Right atrium auricular region (tissue), 2 donors: ENCODE measurements at regions not wholly inside any gene's neighbourhood (a gene's known extent, or its start where the extent isn't known, plus 50 kb on each side); places are given as distances from the start of the nearest gene placed in this dataset.

Experiments used
- DNase-seq: peaks from one replicate; pipeline ENCODE4 v3.0.0-alpha.2; 2019; ENCODE audit warnings: low spot score
- H3K27ac ChIP-seq, 2 donors: fragments of 200-600 bp; sonication (generic); 1 replicate in 1 of 2; 2 replicates in 1 of 2; pipeline ENCODE4 v1.5.1; 2016 to 2019
- H3K27me3 ChIP-seq, 2 donors: fragments of 200-600 bp; sonication (generic); one replicate each; pipeline versions ENCODE4 v1.5.1 to v1.6.0; 2017 to 2019
- H3K36me3 ChIP-seq: fragments of 200-600 bp; sonication (generic); one replicate; pipeline ENCODE4 v1.5.1; 2016
- H3K4me1 ChIP-seq, 2 donors: fragments of 200-600 bp; sonication (generic); one replicate each; pipeline versions ENCODE4 v1.5.1 to v1.6.0; 2017 to 2019
- H3K4me3 ChIP-seq, 2 donors: fragments of 200-600 bp; sonication (generic); 1 replicate in 1 of 2; 2 replicates in 1 of 2; pipeline ENCODE4 v1.5.1; 2017 to 2019; ENCODE audit warnings: mild to moderate bottlenecking in 1 of 2, moderate library complexity in 1 of 2
- H3K9me3 ChIP-seq, 2 donors: fragments of 200-600 bp; sonication (generic); one replicate each; pipeline ENCODE4 v1.5.1; 2019
- CTCF ChIP-seq, 2 donors: fragments of 200-600 bp; sonication (generic); IDR thresholded peaks; one replicate each; pipeline ENCODE4 v1.5.1; 2019; ENCODE audit warnings: antibody characterized with exemption in 2 of 2

DNA sequence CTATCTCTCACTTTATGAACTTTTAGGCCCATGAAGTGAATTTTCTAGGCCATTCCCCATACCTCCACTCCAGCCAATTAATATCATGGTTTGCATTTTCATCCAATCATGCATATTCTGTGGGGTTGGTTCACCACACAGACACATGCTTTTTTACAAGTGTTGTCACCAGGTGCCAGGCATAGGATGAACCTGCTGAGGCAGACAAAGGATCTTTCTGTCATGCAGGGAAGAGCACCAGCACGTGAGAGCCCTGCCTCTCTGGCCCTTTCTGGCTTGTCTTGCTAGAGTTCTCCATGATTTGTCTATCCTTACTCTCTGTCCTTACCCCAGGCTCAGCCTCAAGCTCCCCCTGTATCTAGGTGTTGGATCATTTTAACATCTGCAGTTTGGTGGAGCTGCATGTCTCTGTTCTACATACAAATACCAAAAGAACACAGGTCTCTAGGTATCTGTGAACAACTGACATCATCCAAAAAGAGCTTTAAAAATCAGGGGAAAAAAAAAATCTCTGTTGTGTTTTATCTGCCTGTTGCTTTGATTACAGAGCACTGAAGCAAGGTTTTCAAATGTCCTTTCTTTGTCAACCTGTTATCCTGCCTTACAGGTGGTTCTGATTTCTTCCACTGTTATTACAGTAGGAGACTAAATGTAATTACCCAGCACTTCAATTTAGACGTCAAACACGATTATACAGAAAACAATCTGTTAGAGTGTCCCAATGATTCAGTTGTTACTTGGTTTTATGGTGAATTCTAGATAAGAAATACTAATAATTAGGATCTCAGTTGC, 58.4 kb upstream of the GRAMD1B start:
- no peak for TF ChIP-seq CTCF (IDR thresholded peaks at IDR 0.05)
- no peak for DNase-seq
- Histone ChIP-seq H3K27me3 (no peaks in the 10 kb centered on the region), H3K36me3 (no peaks in the 10 kb centered on the region), H3K27ac (no peak overlapping the region), H3K9me3 (no peaks in the 10 kb centered on the region), H3K4me1 (peaks cover 0 to 14% of the 10 kb centered on the region in 2 donors), H3K4me3 (no peak overlapping the region)

DNA sequence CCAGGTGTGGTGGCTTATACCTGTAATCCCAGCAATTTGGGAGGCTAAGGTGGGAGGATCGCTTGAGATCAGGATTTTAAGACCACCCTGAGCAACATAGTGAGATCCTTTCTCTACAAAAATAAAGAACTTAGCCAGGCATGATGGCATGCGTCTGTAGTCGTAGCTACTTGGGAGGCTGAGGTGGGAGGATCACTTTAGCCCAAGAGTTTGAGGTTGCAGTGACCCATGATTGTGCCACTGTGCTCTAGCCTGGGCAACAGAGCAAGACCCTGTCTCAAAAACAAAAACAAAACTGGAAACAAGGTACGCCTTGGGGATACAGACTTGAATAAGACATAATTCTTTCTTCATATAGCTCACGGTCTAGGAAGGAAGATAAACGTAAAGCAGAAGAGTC, 63.1 kb upstream of the GRAMD1B start:
- H3K4me1 ChIP-seq, result peaks cover 0 to 14% of the 10 kb centered on the region in 2 donors
- no peak overlapping the region for H3K27ac ChIP-seq
- no peaks in the 10 kb centered on the region for H3K36me3 ChIP-seq
- no peak for TF ChIP-seq CTCF (IDR thresholded peaks at IDR 0.05)
- no peaks in the 10 kb centered on the region for H3K27me3 ChIP-seq
- H3K9me3 ChIP-seq, result no peaks in the 10 kb centered on the region
- H3K4me3 ChIP-seq, result no peak overlapping the region
- no peak for DNase-seq

DNA sequence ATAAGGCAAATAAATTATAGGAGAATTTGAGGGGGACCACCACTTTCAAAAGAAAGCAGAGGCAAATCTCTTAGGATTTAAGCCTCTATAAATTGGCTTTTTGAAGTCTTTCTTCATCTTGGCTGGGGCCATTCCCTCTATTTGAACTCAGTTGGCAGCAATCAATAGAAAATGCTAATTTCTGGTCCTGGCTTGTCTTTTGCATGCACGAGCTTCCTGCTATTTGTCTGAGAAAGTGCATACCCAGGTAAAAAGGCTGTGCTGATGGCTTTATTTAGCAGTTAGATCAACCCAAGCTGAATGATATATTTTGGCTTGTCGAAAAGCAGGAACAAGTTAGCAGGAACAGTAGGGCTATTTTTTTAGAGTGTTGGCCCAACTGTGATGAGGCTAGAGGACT, 64.1 kb upstream of the GRAMD1B start:
- Histone ChIP-seq H3K4me3 (no peak overlapping the region), H3K9me3 (no peaks in the 10 kb centered on the region), H3K27me3 (no peaks in the 10 kb centered on the region), H3K27ac (no peak overlapping the region), H3K36me3 (no peaks in the 10 kb centered on the region), H3K4me1 (peaks cover 0 to 14% of the 10 kb centered on the region in 2 donors)
- DNase-seq, result no peak
- no peak for TF ChIP-seq CTCF (IDR thresholded peaks at IDR 0.05)

GRCh38 chr11:123364080-123364479, 66.0 kb upstream of the GRAMD1B start:
- no peak for TF ChIP-seq CTCF (IDR thresholded peaks at IDR 0.05)
- Histone ChIP-seq H3K36me3 (no peaks in the 10 kb centered on the region), H3K4me3 (no peak overlapping the region), H3K4me1 (peaks cover 0 to 14% of the 10 kb centered on the region in 2 donors), H3K27me3 (no peaks in the 10 kb centered on the region), H3K27ac (no peak overlapping the region), H3K9me3 (no peaks in the 10 kb centered on the region)
- DNase-seq, result no peak

GRCh38 chr11:123363556-123363955, 66.5 kb upstream of the GRAMD1B start:
- Histone ChIP-seq H3K4me1 (peaks cover 0 to 16% of the 10 kb centered on the region in 2 donors), H3K4me3 (no peak overlapping the region), H3K27me3 (no peaks in the 10 kb centered on the region), H3K27ac (no peak overlapping the region), H3K9me3 (no peaks in the 10 kb centered on the region), H3K36me3 (no peaks in the 10 kb centered on the region)
- TF ChIP-seq CTCF (IDR thresholded peaks at IDR 0.05), result no peak
- no peak for DNase-seq

GRCh38 chr11:123362941-123363340, 67.1 kb upstream of the GRAMD1B start:
- DNase-seq, result no peak
- H3K36me3 ChIP-seq, result no peaks in the 10 kb centered on the region
- TF ChIP-seq CTCF (IDR thresholded peaks at IDR 0.05), result no peak
- H3K9me3 ChIP-seq, result no peaks in the 10 kb centered on the region
- peaks cover 0 to 23% of the 10 kb centered on the region in 2 donors for H3K4me1 ChIP-seq
- no peaks in the 10 kb centered on the region for H3K27me3 ChIP-seq
- no peak overlapping the region for H3K4me3 ChIP-seq
- H3K27ac ChIP-seq, result no peak overlapping the region
